Fibroblast of peridontal ligament (primary cell): ENCODE measurements at regions not wholly inside any gene's neighbourhood (a gene's known extent, or its start where the extent isn't known, plus 50 kb on each side); places are given as distances from the start of the nearest gene placed in this dataset.
"Not testable (repeated sequence)": the region's sequence is repeated elsewhere in the genome, so short reads cannot be mapped to it uniquely, and the experiment has no call there.

Experiments used
- DNase-seq: peaks from one replicate; pipeline ENCODE4 v3.0.0-alpha.2; 2010; ENCODE audit errors: extremely low read depth

DNA sequence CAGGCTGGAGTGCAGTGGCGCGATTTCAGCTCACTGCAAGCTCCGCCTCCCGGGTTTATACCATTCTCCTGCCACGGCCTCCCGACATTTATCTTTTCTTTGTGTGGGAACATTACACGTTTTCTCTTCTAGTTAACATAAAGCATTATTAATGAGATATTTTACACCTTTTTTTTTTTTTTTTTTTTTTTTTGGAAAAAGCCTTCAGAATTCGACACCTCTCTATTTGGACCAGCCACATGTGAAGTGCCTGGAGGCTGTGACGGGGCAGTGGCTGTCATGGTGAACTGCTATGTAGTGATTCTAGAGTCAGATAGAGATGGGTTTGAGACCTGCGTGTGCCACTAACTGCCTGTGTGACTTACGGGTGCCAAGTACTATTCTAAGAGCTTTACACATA is 64.3 kb downstream of the SMIM38 start:
- DNase-seq = no peak

DNA sequence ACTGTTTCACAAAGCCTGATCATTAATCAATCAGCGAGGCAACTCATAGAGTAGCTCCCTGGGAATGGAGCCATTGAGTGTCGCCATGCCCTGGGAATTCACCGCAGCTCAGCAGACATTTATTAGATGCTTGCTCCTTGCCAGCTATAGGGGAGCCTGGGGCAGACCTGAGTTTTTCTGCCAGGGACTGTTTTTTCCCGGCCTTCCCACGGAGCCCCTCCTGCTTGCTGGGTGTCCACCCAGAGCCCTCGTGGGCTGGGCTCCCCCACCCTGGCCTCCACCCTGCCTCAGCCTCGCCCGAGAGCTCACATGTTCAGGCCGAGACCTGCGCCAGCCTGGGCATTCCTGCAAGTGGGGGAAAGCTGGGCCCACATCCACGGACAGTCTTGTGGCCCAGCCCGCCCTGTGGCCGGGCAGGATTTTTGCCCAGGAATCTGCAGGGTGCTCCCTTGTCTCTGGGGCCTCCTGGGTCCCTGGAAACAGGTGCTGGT is 64.9 kb downstream of the SMIM38 start:
- no peak for DNase-seq

DNA sequence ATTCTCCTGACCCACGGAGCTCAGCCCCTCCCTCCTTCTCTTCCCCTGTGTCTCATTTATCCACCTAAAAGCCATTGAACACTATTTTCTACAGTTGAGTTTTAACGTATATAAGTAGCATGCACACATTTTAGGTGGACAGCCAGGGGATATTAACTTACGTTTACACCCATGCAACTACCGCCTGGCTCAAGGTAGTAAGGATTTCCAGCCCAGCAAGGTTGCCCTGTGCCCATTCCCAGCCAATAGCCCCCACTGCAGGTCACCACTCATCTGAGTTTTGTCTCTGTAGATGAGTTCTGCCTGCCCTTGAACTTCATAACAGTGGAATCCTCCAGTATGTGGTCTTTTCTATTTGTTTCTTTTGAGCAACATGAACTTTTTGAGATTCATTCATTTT is 65.4 kb downstream of the SMIM38 start:
- no peak for DNase-seq

DNA sequence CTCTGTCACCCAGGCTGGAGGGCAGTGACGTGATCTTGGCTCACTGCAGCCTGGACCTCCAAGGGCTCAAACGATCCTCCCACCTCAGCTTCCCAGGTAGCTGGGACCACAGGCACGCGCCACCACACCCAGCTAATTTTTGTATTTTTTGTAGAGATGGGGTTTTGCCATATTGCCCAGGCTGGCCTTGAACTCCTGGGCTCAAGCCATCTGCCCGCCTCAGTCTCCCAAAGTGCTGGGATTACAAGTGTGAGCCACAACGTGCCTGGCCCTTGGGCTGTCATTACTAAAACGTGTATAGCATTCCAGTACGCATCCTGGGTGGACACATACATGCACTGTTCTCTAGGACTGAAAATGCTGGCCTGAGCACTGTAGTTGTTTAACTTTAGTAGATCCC is 65.9 kb downstream of the SMIM38 start:
- DNase-seq = not testable (repeated sequence)

DNA sequence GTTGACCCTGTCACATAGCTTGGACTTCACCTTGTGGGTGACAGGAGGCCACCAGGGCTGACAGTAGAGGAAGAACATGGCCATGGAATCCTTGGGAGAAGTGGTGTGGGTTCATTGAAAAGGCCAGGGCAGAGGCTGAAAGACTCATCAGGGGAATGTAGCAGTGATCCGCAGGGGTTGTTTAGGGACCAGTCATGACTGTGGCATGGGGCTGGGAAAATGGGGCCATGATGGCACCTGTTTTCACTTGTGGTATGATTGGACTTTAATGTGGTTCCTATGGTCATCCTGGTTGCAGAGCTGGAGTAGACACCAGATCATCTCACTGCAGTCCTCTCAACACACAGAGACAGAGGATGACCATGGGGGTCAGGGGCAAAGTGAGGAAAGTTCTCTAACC is 66.7 kb upstream of the MYEOV start:
- DNase-seq = no peak

DNA sequence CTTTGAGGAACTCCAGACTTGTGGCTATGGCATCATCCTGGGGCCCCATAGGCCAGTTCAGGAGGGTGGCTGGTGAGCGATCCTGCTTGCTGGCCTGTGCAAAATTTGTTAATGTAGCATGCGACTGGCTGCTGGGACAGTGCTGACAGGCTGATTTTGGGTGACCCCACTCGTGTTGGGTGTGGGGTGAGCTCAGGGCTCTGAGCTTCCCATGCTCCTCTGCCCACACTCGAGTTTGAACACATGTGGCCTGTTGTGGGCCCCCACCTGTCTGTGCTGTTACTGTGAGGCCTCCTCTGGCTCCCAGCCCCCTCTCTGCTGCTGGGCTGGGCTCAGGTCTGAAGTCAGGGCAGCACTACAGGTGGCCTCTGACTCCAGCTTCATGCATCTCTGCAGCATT is 64.4 kb upstream of the MYEOV start:
- no peak for DNase-seq

DNA sequence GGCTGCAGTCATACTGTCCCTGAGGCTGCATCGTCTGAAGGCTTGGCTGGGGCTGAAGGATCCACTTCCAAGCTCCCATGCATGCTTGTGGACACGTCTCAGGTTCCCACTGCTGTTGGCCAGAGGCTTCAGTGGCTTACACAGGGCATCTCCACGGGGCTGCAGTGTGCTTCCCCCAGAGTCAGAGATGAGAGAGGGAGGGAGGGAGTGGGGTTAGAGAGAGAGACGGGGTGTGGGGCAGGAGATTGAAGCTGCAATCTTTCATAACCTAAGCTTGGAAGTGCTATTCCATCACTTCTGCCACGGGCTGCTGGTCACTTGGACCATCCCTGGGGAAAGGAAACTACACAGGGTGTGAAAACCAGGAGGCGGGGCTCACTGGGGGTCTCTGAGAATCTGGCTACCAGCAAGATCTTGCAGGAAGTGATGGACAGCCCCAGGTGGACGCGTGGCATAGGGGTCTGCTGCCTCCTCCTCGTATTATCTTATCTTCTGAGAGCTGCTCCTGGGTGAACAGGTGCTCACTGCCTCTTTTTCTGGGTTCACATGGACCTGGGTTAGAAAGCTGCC is 63.0 kb upstream of the MYEOV start:
- DNase-seq = no peak

DNA sequence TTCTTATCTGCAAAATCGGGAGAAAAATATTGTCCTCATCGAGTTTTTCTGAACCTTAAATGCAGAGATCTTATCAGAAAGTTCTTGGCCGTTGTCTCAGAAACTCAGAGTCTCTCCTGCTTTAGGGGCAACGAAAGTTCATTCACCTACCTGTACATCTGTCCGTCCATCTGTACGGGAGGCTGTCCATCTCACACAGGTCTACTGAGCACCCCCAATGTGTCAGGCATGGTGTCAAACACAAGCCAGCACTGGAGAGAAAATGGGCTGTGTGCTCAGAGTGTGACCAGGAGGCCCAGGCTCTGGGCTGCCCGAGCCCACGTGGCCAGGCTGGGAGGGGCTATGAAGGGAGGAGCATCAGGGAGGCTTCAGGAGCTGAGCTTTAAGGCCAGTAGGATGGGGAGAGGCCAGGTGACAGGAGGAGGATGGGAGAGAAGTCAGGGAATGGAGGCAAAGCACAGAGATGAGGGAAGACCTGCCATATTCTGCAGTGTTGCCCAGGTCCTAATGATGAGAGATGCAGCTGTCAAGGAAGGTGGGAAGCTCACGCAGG is 62.4 kb upstream of the MYEOV start:
- DNase-seq = no peak

DNA sequence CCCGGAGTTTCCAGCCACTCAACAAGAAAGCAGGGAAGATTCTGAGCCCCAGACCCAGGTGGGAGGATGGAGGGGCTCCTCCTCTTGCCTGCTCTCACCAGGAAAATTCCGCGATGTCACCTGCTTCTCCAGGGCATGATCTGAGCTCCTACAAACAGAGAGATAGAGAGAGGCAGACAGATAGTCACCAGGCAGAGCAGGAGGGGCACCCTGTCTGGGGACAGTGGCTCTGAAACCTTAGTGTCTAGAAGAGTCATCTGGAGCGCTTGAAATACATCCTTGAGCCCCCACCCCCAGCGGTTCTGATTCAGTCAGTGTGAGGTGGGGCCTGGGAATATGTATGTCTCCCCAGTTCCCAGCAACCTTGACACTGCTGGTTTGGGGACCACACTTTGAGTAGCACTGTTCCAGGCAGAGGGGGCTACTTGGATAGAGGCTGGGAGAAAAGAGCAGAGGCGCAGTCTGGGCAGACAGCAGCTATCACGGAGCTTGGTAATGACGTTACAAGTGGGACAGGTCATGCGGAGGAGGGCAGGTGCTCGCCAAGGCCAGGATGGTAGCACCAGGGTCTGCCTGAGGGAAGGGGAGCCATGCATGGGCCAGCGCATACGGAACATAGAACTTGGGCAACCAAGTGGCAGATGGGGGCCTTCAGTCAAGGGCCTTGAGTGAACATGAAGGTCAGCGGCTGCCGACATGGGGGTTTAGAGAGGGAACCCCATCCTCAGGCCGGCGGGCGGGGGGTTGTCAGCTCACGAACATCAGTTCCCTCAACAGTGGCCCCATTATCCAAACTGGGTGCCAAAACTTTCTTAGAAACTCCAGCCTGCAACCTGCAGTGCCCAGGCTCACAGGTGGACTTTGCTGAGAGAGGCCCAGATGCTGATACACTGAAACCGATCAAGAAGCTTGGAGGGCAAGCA is 60.9 kb upstream of the MYEOV start:
- DNase-seq = no peak

DNA sequence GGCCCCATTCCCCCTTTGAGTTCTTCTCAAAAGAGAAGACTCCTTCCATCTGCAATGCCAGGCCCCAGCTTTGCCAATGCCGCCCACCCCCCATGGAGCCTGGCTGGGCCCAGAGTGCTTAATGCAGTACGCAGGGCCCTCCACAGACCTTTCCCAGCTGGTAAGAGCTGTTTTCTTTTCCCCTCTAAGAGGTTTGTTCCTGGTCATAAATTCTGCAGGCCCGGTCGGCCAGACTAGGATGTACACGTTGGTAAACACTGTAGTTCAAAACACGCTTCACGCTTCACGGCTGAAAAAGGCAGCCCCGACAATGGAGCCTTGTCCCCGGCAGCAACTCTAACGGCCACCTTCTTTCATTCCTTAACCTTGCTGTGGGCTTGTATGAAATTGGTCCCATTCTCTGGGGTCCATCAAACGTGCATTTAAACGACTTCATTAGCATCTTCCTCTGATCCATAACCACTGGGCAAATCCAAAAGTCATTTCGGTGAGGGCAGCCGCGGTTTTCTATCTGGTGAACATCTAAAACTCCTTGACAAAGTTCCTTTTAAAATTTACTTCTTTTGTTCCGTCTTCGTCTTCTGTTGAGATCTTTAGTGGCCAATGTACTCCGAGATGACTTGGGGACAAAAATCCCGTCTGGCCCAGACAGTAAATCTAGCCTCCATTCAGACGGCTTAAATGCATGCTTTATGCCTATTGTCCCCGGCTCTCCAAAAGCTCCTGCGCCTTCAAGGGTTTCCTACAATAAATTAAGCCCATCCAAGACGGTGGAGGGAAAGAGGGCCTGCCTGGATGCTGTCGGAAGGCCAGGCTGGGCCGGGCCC is 60.0 kb upstream of the MYEOV start:
- DNase-seq = no peak

DNA sequence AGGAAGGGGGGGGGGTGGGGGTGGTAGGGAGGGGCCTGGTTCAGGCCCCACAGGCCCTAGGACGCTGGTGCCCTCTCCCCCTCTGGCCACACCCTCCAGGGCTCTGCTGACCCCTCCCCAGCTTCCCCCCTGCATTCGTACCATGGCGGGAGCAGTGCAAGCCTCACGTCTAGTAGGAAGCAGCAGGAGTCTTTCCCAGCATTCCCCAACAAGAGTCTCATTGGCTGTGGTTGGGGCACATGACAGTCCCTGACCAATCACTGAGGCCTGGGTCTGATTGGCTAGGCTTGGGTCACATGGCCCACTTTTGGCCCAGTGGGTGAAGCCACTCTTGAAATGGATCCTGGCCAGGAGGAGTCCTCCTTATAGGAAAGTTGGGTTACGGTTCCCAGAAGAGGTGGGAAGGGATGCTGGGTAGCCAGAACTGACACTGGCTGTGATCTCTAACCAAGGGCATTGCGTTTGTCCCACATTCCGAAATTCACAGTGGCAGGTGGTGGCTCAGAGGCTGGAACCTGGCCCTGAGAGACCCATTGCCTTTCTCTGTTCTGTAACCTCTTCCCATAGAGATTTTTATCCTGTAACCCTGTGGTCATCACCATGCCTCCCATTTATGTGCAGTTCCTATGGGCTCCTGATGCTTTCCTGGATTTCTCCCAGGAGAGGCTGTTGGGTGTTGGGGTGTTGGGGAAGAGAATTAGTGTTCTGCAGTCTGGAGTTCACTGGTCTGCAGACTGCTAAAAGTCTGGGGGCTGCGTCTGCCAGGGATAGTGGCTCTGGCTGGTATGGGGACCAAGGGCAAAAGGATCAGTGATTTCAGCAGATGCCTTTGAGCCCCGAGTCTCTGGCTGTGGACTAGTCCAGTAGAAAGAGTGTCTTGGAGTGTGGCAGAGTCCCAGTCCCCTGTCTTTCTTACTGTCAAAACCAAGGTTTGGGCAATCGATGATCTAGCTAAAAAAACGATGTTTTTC is 58.9 kb upstream of the MYEOV start:
- no peak for DNase-seq

DNA sequence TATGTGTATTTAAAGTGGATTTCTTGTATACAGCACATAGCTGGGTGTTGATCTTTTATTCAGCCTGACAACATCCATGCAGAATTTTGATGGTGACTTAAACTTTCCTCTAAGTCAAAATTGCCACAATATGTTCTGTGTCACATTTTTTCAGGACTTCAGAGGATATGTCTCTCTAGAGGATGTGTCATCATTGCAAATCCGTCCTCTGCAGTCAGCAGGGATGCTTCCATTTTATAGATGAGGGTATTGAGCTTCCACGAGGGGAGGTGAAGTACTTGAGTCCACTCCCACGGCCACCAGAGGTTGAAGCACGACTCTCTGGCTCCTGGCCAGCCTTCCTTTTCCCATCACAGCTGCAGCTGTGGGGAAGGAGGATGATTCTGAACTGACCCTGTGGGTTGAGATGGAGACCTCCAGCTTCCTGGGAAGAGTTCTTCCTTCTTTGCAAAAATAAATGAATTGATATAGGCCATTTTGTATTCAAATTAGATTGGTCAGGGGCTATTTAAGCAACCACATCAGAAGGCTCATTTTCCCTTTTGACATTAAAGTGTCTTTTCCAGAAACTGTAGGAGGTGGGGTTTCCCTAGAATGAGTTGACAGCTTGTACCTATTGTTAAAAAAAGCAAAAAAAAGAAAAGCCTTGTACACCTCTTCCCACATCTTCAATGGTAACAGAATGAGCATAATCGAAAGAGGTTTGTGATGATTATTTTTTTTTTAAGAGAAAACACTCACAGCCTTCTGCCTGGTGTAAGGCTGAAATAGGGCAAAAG is 55.2 kb upstream of the MYEOV start:
- DNase-seq = no peak

DNA sequence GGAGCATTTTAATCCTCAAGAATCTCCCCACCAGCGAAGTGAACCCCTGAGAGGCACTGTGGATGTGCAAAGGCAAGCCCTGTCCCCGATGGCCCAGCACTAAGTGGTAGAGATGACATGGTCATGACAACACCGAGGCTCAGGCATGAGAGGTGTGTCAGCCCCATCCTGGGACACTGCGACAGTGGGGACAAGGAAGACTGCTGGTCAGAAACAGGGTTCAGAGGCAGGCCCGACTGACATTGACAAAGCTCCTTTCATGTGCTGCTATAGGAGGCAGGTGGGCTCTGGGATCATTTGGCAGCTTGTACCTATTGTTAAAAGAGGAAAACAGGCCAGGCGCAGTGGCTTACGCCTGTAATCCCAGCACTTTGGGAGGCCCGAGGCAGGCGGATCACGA is 54.3 kb upstream of the MYEOV start:
- DNase-seq = no peak

DNA sequence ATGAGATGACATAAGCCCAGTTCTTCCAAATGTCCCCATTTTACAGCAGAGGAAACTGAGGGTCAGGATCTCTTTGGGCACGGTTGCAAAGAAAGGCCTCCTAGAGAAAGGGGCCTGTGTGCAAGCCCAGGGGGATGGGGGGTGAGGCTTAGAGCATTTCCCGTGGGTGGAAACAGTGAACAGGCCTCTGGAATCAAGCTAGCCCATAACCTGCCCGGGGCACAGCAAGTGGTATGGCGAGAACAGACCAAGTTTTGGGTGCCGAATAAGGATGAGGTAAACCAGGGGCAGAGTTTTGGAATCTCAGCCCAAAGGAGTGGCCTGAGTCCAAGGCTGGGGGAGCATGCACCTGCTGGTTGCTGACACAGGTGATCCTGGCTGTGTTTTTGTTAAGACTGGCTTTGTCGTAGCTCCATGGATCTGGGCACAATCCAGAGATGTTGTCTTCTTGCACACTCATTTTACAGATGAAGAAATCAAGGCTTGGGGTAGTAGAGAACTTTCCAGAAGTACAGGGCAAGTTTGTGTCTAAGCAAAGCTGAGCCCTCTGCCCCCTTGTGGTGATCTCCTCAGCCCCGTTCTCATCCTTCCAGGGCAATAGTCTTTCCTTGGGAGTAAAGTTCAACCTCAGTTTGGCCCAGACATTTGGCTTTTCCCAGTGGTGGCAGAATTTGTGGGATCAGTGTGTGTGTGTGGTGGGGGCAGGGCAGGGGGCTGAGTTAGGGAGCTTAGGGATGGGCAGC is 53.5 kb upstream of the MYEOV start:
- DNase-seq = peak; percentile 5

DNA sequence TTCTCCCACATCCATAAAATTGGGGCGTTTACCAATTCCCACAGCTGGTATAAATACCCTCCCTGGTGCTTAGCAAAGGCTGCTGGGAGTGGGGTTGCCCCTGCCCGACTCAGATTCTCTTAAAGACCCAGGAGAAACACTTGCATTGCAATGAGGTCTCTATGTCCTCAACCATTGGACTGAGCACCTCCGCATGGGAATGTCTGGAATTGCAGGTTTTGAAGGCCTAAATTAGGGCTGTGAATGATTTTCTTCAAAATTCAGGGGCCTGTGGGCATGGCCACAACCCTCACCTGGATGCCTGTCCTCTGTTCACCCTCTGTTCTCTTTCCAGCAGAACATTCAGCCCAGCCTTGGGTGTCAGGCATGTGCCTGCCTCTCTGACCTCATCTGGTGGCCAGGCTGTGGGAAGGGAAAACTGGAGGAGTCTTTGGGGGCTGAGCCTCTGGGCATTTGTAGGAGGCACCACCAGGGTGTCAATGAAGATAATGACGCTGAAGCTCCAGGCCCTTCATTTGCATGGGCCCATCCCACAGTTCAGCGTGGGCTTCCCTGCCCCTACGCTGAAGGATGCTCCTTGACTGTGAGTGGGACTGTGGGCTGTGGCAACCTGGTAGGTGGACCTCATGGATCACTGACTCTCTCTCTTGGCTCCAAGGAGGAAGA is 52.7 kb upstream of the MYEOV start:
- DNase-seq = no peak

DNA sequence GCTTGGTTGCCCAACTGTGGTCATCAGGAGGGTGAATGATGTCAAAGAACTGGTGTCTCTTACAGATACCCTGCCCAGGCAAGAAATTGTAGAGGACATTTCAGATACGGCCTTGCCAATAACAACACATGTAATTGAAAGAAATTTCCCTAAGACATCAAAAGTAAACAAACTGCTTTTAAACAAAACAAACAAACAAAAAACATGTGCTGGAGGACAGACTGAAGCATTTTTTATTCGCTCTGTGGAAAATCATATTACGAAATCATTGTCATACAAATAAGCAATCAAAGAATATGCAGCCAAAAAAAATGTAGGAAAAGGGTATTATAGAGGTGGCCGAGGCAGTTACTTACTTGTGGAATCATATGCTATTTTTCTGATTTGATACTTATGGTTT is 52.1 kb upstream of the MYEOV start:
- peak; percentile 31 for DNase-seq

DNA sequence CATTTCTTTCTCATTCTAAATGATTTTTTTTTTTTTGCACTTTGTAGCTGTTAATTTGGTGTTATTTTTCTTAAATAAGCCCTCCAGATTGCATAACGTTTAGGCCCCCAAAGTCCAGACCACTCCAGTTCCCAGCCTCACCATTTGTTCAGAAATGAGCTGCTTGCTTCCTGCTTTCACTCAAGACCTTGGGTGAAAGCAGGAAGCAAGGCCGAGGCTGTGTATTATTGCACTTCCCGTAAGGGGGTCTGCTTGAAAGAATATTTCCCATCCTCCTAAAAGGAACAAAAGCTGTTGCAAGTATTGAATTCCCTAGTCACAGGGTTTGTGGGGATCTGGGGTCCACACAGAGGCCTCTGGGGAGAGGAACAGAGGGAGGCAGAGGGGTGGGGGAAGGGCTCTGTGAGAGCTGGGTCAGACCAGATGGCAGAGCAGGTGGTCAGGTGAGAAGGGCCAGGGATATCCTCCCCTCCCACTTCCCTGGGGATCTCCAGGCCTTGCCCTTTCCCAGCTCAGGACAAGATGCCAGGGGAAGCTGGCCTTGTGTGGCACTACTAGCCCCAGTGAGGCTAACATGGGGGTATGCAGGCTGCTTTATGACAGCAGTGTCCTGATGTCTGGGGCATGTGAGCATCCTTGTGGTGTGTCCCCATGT is 51.6 kb upstream of the MYEOV start:
- DNase-seq = no peak

DNA sequence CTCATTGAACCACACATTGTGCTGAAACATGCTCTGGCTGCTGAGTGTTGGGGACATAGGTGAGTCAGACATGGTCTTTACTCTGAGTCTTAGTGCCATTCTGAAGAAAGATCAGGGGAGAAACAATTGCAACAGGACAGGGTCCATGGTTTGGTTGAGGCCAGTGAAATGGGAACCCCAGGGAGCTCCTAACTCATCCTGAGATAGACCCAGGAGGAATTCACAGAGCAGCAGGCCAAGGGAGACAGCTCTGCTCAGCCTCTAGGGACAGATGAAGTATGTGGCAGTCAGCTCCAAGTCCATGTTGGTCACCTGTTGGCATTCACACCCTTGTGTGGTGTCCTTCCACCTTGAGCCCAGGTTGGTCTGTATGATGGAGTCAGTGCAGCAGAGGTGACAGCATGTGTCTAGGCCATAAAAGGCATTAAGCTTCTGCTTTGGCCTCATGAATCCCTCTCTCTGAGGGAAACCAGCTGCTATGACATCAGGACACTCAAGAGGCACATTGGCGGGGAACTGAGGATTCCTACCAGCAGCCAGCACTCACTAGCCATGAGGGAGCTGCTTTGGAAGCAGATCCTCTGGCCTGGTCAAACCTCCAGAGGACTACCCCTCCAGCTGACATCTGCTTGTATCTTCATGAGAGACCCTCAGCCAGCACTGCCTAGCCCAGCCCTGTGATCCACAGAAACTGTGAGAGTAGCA is 50.3 kb upstream of the MYEOV start:
- DNase-seq = no peak
